AG09309 (cell line): ENCODE measurements at regions not wholly inside any gene's neighbourhood (a gene's known extent, or its start where the extent isn't known, plus 50 kb on each side); places are given as distances from the start of the nearest gene placed in this dataset.

Experiments
- DNase-seq: peaks from one replicate; pipeline ENCODE4 v3.0.0-alpha.2; 2010; ENCODE audit warnings: low read depth
- H3K4me3 ChIP-seq: 2 replicates; pipeline ENCODE4 v1.5.1; 2011; ENCODE audit warnings: mild to moderate bottlenecking, low read depth, low read length, moderate library complexity; ENCODE audit not compliant: control insufficient read depth
- TF ChIP-seq, protein P1 (sequence below): IDR thresholded peaks from 2 replicates; pipeline ENCODE4 v1.5.1; 2011; ENCODE audit warnings: mild to moderate bottlenecking, low read depth, low read length, inconsistent platforms; ENCODE audit not compliant: insufficient read depth, control insufficient read depth; ENCODE audit errors: missing control alignments

DNA sequence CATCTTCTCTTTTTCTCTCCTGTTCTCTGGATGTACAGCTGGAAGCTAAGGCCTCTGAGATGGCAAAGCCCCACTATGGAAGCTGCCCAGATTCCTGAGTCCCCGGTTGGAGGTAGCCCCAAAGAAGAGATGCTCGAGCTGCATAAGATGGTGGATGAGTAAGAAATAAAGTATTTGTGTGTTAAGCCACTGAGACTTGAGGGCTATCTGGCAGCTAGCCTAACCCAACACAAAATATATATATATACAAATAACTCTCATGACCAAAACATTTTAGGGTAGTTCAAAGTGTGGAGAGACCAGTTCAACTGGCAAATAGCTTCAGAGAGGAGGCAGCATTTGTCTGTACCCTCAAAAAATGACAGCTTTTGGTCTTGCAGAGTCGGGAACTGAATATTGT lies 72.4 kb upstream of the PDE1C start:
- no peak for DNase-seq

DNA sequence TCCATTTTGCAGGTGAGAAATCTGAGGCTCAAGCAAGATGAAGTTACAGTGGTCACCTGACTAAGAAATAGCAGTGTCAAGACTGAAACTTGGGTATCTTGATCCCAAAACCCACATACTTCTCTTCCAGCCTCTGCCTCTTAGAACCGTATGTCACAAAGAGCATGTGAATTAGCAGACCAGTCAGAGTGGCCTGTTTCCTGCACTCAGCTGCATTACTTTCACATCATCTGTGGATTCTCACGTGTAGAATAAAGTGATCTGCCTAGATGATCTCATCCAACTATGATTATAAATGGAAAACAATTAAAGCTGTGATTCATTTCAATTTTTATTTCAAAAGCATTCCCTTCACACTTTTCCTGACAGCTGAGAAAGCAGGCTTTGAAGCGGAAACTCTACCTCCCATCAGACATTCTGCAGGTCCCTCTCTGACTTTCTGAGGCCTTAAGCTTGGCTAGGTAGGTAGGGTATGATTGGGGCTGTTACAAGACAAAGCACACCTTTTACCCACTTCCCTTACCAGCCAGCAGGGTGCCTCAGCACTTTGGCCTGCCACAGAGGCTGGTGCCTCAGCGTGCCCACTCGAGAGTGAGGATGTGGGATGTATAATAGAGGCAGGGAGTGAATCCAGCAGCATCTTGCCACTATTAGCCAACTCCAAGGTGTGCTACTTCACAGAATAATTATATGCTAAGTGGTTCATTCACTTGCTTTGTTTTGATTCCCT lies 70.2 kb upstream of the PDE1C start:
- no peak overlapping the region for H3K4me3 ChIP-seq
- TF ChIP-seq, protein P1, sequence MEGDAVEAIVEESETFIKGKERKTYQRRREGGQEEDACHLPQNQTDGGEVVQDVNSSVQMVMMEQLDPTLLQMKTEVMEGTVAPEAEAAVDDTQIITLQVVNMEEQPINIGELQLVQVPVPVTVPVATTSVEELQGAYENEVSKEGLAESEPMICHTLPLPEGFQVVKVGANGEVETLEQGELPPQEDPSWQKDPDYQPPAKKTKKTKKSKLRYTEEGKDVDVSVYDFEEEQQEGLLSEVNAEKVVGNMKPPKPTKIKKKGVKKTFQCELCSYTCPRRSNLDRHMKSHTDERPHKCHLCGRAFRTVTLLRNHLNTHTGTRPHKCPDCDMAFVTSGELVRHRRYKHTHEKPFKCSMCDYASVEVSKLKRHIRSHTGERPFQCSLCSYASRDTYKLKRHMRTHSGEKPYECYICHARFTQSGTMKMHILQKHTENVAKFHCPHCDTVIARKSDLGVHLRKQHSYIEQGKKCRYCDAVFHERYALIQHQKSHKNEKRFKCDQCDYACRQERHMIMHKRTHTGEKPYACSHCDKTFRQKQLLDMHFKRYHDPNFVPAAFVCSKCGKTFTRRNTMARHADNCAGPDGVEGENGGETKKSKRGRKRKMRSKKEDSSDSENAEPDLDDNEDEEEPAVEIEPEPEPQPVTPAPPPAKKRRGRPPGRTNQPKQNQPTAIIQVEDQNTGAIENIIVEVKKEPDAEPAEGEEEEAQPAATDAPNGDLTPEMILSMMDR: no peak
- no peak for DNase-seq

More for the DNA sequence above, 72.4 kb upstream of the PDE1C start:
- no peak overlapping the region for H3K4me3 ChIP-seq
- TF ChIP-seq, protein P1: no peak

DNA sequence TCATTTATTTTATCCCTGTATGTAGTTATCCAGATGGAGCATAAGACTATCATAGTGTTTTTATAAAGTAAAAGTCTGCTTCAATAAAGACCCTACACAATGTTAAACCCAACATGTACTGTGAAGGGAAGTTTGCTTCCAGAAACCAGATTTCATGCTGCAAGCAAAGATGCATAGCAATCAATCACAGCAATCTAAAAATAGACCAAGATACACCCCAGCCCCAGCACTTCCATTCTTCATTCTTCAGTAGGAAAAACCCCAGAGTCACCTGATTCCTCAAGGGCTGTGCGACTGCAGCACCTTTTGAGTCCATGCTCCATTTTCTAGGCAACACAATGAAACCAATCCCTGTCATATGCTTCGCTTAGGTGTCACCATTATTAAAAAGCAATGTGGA lies 66.9 kb upstream of the PDE1C start:
- H3K4me3 ChIP-seq: no peak overlapping the region
- TF ChIP-seq, protein P1: no peak
- DNase-seq: no peak

DNA sequence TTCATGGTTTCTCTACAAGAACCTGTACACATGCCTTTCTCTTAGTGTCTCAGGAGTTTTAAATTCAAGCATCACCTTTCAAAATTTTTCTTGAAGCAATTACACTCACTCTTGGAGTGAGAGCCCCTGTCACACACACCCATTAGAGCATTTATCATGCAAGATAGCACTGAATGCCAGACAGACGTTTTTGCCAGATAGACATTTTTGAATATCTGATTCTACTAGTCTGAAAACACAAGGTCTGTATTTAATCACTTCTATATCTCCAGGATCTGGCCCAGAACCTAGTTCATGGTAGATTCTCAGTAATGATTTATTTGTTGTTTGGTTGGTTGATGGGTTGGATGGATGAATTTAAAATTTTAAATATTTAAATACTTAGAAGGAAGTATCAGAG lies 60.9 kb upstream of the PDE1C start:
- TF ChIP-seq, protein P1: no peak
- DNase-seq: no peak
- H3K4me3 ChIP-seq: no peak overlapping the region

DNA sequence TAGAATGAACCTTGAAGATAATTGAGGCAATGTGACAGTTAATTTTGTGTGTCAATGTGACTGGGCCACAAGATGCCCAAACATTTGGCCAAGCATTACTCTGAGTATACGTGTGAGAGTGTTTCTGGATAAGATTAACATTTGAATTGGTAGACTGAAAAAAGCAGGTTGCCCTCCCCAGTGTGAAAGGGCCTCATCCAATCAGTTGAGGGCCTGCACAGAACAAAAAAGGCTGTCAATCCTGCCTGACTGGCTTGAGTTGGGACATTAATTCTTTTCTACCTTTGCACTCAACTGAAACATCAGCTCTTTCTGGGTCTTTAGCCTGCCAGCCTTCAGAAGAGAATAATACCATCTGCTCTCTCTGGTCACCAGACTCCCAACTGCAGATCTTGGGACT lies 56.6 kb upstream of the PDE1C start:
- H3K4me3 ChIP-seq: no peak overlapping the region
- TF ChIP-seq, protein P1: no peak

More for the DNA sequence above, 56.6 kb upstream of the PDE1C start:
- DNase-seq: no peak
